Suprapubic skin (tissue), 3 donors: ENCODE measurements at regions not wholly inside any gene's neighbourhood (a gene's known extent, or its start where the extent isn't known, plus 50 kb on each side); places are given as distances from the start of the nearest gene placed in this dataset.

ENCODE experiments used
- CTCF ChIP-seq, 2 donors: fragments of 200-600 bp in 1 of 2; fragments of 450-650 bp in 1 of 2; sonication (generic) in 1 of 2; IDR thresholded peaks; one replicate each; pipeline ENCODE4 v1.5.1; 2016 to 2019; ENCODE audit warnings: antibody characterized with exemption in 2 of 2, mild to moderate bottlenecking in 1 of 2, moderate library complexity in 1 of 2
- POLR2A ChIP-seq, 2 donors: fragments of 450-650 bp; IDR thresholded peaks; one replicate each; pipeline ENCODE4 v1.6.1; 2017; ENCODE audit warnings: antibody characterized with exemption in 2 of 2, mild to moderate bottlenecking in 2 of 2, moderate library complexity in 2 of 2

- TF ChIP-seq CTCF (IDR thresholded peaks at IDR 0.05) (no peak), POLR2A (IDR thresholded peaks at IDR 0.05) (no peak)
These were observed 246.8 kb upstream of the JARID2 start for GRCh38 chr6:14999106-14999505.
